Stimulated activated CD4-positive, alpha-beta T cell treated with anti-CD3 and anti-CD28 coated beads, Interleukin-4, amount 100 ng/mL, for 48 hours (primary cell): ENCODE measurements at regions not wholly inside any gene's neighbourhood (a gene's known extent, or its start where the extent isn't known, plus 50 kb on each side); places are given as distances from the start of the nearest gene placed in this dataset.
A peak's percentile ranks its signal among the peaks of the same experiment; 100 is the strongest.
"Not testable (repeated sequence)": the region's sequence is repeated elsewhere in the genome, so short reads cannot be mapped to it uniquely, and the experiment has no call there.

Source experiments
- DNase-seq, 2 donors: peaks; one replicate each; pipeline ENCODE4 v3.0.0-alpha.2; 2020; ENCODE audit warnings: low read depth in 2 of 2

DNA sequence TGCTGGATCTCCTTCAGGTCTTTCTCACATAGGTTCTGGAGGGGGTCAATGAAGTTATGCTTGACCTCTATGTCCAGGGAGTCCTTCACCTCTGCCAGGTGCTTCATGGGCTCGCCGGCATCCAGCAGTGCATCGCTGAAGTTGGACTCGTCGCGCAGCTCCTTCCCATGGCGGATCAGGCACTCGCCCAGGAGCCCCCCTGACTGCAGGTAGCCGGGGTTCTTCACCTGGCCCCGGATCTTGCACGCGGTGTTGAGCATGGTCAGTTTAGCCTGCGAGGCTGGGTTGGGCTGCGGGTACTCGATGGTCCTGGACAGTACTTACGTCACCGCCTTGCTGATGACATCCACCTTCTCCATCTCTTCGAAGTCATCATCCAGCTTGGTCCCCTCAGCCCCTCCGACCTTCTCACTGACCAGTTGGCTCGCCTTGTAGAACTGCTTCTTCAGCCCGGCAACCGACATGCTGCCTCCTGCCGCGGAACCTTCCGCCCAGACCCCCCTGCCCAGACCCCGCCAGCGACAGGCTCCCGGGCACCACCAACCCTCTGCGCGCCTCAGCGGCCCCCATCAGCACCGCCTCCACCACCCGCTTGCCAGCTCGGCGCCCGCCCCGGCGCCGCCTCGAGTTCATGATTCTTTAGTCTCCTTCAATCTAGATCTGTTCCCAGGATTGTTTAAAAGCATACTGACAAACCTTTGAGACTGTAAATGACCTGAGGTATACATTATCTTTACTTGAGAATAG lies 99.8 kb downstream of the KPNA2 start:
- no peak for DNase-seq

DNA sequence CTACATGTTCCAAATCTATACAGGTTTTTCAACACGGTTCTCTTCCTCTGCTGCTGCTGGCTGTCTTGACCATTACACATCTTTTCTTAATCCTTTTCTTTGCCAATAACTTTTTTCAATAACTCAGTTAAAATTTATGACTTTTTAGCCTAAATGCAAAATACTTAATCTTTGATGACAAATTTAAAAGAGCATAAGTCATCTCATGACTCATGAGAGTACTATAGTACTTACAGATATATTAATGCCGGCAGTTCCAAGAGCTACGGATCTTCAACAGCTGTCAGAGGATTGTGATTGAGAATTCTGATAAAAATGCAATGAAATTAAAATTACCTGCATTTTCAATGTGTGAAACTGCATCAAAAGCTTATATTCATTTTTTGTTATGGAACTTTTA lies 105.5 kb downstream of the KPNA2 start:
- no peak for DNase-seq

DNA sequence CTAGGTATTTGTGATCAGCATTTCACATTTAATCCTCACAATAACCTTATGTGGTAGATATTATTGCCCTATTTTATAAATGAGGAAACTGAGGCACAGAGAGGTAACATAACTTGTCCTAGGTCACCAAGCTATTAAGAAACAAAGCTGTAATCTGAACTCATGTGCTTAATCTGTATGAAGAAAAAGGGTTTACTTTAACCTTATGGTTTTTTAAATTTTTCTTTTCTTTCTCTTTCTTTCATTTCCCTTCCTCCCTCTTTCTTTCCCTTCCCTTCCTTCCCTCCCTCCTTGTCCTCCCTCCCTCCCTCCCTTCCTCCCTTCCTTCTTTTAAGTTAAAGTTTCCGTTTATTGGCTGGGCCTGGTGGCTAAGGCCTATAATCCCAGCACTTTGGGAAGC lies 105.2 kb upstream of the AMZ2 start:
- no peak for DNase-seq

DNA sequence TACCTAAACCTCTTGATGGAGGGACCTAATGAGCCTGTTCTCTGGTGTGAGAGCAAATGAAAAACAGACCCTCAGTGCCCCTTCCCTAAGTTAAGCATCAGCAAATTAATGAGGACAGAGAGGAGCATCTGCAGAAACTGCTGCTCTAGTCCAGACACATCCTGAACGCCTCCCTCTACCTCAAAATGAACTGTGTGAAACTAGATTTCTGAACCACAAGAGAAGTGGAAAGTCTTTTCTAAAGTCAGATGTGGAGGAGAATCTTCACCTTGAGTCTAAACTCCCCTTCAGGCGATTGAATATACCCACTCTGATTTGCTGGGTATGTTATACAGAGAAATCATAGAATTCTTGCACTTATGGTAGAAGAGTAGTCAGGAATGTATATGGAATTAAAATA lies 104.4 kb upstream of the AMZ2 start:
- DNase-seq, result no peak

DNA sequence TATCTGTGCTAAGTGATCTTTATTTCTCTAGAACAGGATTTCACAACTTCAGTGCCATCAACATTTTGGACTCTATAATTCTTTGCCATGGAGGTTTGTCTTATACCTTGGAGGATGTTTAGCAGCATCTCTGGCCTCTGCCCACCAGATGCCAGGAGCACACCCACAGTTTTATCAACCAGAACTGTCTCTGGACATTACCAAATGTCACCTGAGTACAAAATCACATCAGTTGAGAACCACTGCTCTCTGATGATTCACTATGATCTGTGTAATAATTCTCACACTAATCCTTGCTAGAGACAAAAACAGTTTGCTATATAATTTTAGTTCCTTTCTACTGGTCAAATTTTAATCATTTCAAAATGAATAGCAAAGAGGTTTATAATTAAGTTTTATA lies 102.8 kb upstream of the AMZ2 start:
- DNase-seq, result no peak

DNA sequence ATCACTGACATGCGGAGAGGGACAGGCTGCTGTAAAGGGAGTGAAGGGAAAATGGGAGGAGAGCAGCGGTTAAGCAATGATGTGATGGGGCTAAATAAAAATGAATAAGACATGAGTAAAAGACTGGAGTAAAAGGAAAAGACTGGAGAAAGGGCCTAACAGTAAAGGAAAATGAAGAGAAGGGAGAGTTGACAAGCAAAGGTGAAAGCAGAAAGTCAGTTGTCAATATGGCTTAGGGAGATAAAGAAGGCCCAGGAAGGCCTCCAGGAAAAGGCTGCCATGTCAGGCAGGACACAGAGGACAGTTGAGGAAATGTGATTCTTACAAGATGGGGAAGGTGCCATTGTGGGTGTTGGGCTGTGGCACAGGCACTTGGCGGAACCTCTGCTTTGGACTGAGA lies 98.9 kb upstream of the AMZ2 start:
- DNase-seq, result no peak

DNA sequence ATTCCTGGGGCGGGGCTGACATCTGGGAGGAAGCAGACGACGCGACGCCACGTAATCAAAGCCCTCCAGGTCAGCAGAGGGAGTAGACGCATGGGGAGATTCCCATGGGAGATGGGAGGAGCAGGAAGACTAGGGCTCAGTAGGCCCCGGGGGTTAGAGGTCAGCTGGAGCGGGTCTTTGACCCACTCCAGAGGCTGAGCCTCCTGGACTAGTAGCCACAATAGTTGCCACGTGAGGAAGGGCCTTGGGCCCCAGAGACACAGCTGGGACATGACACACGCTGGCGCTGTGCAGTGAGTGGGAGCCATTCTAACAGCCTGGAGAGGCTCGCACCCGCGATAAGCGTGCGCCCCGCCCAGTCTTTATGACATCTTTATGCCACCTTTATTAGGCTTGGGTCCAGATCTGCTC lies 95.7 kb upstream of the AMZ2 start:
- no peak for DNase-seq

DNA sequence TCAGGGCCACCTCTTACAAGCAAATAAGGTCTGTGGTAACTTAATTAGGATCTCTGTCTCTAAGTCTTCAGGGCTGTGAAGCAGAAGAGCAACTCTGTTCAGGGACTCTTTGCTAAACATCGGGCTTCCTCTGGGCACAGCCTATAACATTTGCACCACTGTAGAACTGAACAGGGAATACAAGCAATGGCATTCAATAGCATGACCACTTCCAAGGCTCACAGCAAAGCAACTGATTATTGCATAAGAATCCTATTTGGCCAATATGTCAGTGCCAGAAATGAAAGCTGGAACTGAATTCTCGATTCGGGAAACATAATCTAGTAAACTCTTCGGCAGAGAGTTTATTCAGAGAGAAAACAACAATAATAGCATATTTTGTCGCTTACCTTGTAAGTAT lies 92.2 kb upstream of the AMZ2 start:
- DNase-seq, result no peak

DNA sequence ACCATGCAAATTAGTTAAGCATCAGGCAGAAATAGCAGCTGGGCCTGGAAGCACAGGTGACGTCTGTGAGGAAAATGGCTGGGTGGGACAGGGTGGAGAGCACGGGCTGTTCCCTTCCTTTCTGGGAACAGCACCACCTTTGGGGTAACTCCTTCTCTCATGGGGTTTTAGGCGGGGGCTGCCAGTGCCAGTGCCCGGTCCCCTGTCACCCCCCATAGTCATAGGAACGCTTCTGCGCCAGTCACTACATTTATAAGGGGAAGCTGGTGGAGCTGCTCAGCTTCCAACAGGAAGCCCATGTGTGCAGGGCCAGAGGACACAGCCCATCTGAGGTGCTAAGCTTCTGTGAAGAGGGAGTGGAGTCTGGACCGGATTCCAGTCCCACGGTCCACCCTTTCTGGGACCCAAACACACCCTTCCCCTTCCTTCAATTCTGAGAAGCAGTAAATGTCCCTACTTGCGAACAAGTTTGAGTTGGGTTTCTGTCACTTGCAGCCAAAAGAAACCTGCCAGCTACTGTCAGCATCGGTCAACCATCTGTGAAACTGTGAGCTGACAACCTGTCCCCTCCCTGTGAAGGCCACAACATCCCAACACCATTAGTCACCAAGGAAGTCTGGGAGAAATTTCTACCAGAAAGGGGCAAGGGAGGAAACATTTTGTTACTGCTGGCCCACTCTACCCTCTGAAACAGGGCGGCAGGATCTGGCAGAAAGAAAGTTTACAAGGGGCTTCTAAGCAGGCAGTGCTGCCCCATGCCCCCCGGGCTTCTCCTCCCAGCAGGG lies 86.0 kb upstream of the AMZ2 start:
- no peak for DNase-seq

DNA sequence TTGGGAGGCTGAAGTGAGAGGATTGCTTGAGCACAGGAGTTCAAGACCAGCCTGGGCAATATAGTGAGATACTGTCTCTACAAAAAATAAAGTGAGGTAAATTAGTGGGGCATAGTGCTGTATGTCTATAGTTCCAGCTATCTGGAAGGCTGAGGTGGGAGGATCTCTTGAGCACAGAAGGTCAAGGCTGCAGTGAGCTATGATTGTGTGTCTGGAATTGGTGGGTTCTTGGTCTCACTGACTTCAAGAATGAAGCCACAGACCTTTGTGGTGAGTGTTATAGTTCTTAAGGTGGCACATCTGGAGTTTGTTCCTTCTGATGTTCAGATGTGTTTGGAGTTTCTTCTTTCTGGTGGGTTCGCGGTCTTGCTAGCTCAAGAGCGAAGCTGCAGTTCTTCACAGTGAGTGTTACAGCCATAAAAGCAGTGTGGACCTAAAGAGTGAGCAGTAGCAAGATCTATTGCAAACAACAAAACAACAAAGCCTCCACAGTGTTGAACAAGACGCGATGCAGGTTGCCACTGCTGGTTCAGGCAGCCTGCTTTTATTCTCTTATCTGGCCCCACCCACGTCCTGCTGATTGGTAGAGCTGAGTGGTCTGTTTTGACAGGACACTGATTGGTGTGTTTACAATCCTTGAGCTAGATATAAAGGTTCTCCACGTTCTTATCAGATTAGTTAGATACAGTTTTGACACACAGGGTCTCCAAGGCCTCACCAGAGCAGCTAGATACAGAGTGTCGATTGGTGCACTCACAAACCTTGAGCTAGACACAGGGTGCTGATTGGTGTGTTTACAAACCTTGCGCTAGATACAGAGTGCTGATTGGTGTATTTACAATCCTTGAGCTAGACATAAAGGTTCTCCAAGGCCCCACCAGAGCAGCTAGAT lies 79.3 kb upstream of the AMZ2 start:
- not testable (repeated sequence) for DNase-seq

DNA sequence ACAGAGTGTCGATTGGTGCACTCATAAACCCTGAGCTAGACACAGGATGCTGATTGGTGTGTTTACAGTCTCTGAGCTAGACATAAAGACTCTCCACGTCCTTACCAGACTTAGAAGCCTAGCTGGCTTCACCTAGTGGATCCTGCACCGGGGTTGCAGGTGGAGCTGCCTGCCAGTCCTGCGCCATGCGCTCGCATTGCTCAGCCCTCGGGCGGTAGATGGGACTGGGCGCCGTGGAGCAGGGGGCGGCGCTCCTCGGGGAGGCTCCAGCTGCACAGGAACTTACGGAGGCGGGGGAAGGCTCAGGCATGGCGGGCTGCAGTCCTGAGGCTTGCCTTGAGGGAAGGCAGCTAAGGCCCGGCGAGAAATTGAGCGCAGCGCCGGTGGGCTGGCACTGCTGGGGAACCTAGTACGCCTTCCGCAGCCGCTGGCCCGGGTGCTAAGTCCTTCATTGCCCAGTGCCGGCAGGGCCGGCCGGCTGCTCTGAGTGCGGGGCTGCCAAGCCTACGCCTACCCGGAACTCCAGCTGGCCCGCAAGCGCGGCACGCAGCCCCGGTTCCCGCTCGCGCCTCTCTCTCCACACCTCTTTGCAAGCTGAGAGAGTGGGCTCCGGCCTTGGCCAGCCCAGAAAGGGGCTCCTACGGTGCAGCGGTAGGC lies 78.5 kb upstream of the AMZ2 start:
- DNase-seq, result not testable (repeated sequence)

DNA sequence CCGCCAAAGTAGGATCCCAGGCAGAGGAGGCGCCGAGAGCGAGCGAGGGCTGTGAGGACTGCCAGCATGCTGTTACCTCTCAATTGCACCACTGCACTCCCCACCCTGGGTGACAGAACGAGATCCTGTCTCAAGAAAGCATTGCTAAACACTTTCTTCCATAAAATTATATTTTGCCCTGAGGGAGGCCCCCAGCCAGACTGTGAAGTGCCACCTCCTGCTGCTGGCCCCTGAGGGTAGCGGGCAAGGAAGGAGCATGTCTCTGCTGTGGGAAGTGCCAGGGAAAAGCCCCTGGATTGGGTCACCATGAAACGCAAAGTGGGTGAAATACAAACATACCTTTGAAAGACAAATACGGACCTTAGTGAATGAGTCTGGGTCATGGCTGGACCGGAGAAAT lies 78.0 kb upstream of the AMZ2 start:
- no peak for DNase-seq

DNA sequence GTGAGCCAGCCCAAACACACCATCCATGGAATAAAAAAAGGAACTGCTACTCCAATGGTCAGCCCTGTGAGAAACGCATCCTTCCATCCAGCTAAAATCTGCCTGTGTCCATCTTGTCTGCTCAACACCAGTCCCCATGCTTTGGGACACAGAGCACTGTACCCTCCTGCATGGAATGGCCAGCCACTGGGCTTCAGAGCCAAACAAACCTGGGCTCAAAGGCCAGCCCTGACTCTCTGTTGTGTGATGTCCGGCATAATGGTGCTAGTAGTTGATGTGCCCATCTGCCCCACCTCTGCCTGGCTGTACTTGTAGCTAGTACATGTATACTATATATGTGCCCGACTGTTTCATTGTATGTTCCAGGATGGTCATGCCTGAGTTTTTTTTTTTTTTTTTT lies 77.6 kb upstream of the AMZ2 start:
- no peak for DNase-seq

DNA sequence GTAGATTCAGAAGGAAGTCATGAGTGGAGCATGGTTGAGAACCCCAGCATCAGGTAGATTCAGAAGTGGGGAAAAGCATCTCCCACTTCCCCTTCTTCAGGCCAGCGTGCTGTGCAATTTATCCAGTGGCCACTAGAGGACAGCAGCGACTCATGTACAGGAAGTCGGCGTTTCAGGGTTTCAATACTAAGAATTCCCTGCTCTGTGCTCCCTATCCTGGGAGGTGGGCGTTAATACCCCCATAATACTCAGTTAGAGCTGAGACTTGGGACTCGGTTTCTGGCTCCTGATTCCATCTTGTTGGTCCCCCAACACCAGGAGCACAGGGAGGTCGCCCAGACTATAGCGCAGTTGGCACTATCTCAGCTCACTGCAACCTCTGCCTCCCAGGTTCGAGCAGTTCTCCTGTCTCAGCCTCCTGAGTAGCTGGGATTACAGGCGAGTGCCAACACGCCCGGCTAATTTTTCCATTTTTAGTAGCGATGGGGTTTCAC lies 75.3 kb upstream of the AMZ2 start:
- peak; percentile 58 for DNase-seq

DNA sequence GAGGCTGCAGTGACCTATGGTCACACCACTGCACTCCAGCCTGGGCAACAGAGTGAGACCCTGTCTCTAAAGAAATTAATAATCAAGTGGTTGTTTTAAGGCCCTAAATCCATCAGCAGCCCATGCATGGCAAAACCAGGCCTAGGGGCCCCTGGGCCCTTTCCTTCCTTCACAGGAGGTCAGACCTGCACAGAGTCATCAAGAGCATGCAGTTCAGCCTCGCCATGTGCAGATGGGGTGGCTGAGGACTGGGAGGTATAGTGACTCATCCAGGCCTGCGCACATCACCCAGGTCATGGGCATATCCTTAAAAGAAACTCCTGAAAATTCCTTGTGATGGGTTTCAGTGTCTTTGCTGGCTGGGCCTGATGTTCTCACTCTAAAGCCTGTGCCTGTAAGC lies 72.4 kb upstream of the AMZ2 start:
- DNase-seq, result no peak

DNA sequence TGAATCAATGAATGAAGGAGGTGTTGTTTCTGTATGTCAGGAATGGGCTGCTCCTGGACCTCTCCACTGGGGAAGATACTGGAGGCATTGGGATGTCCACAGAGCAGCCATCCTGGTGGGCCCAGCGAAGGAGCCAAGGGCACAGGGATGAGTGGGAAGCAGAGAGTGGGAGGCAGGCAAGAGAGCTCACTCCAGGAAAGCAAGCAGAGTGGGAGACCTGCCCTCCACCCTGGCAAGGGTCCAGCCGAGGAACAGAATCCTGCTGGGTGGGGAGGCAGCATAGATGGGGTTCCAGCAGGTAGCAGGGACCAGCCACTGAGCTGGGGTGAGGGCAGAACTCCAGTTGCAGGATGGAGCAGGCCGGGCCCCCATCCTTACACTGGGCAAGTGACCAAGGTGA lies 71.9 kb upstream of the AMZ2 start:
- DNase-seq, result no peak

DNA sequence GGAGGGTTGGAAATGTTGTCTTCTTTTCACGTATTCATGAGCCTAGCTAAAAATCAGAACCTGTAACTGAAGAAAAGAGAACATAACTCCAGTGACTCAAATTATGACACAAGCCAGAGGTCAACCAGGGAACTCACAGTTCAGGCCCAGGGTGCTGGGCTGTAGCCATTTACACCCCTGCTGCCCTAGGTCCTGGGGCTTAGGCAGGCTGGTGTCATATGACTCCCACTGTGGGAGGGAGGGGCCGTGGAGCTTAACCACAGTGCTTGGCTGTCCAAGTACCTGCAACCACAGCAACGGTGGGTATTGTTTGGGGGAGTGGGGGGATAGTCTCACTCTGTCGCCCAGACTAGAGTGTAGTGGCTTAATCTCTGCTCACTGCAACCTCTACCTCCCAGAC lies 71.1 kb upstream of the AMZ2 start:
- no peak for DNase-seq

DNA sequence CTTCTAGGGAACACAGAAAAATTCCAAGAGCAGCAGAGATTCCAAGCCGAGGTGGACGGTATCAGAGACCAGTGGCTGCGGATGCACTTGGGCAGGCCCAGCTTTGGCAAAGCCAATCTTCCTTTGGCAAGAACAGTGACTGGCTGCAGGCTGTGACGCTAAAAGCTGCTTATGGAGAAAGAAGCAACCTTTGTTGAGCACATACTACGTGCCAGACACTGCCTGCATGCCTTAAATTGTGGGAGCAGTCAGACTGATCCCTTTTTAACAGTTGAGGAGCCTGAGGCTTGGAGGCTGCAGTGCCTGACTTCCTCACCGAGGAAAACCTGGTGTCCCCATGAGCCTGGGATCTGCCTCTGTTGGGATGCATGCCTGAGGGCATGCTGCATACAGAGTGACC lies 69.0 kb upstream of the AMZ2 start:
- no peak for DNase-seq

DNA sequence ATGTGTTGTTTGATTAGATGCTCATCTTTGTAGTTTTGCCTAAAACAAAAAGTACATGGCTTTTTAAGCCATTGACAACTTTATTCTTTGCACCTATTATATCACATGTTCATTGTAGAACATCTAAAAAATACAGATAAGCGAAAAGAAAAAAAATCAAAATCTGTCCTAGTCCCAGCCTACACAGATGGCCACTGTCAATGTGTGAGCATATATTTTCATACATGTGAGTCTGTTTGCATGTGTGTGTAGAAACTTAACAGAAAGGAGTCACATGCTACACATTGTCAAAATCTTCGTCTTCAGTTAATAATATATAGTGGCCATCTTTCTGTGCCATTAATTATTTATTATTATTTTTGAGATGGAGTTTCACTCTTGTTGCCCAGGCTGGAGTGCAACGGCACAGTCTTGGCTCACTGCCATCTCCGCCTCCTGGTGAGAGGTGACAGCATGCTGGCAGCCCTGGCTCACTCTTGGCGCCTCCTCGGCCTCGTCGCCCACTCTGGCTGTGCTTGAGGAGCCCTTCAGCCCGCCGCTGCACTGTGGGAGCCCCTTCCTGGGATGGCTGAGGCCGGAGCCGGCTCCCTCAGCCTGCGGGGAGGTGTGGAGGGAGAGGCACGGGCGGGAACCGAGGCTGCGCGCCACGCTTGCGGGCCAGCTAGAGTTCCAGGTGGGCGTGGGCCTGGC lies 68.5 kb upstream of the AMZ2 start:
- no peak for DNase-seq

DNA sequence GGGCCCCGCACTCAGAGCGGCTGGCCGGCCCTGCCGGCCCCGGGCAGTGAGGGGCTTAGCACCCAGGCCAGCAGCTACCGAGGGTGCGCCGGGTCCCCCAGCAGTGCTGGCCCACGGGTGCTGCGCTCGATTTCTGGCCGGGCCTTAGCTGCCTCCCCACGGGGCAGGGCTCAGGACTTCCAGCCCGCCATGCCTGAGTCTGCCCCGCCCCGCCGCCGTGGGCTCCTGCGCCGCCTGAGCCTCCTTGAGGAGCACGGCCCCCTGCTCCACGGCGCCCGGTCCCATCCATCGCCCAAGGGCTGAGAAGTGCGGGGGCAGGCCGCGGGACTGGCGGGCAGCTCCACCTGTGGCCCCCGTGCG lies 67.9 kb upstream of the AMZ2 start:
- no peak for DNase-seq

DNA sequence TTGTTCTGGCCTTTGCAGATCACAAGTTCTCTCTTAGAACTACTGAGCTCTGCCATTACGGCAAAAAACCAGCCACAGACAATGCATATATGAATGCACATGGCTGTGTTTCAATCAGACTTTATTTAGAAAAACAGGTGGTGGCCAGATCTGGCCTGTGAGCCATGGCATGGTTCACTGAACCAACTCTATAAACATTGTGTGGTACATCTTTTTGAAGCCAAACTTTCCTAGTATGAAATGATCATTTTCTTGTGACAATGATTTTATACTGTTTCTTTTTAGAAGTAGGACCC lies 65.9 kb upstream of the AMZ2 start:
- no peak for DNase-seq
